K562 (cell line): ENCODE measurements at regions not wholly inside any gene's neighbourhood (a gene's known extent, or its start where the extent isn't known, plus 50 kb on each side); places are given as distances from the start of the nearest gene placed in this dataset.

Experiments
- BDP1 ChIP-seq: IDR thresholded peaks from 3 replicates; pipeline ENCODE4 v1.6.1; 2011; ENCODE audit not compliant: insufficient read length, insufficient read depth
- EZH2 ChIP-seq: IDR thresholded peaks from 2 replicates; pipeline ENCODE4 v1.6.1; 2012; ENCODE audit warnings: low read depth, mild to moderate bottlenecking, inconsistent platforms, low read length, borderline replicate concordance
- POLR2AphosphoS5 ChIP-seq: IDR thresholded peaks from 2 replicates; pipeline ENCODE4 v1.6.1; 2011; ENCODE audit warnings: mild to moderate bottlenecking, low read depth, low read length, moderate library complexity; ENCODE audit not compliant: control insufficient read depth, insufficient read depth
- ZNF311 ChIP-seq: fragments of 250-450 bp; sonication (Bioruptor Pico); IDR thresholded peaks from 2 replicates; pipeline ENCODE4 v1.4.0; 2020; ENCODE audit warnings: mild to moderate bottlenecking, moderate library complexity
- ZNF324 ChIP-seq: fragments of 250-450 bp; sonication (Bioruptor Pico); IDR thresholded peaks from 2 replicates; pipeline ENCODE4 v1.4.0; 2020; ENCODE audit warnings: mild to moderate bottlenecking

GRCh38 chr1:68815632-68816031 is 318.8 kb upstream of the DEPDC1 start:
- TF ChIP-seq ZNF324 (CRISPR knock-in tag), result no peak
- TF ChIP-seq POLR2AphosphoS5, result no peak
- no peak for TF ChIP-seq ZNF311
- TF ChIP-seq BDP1, result no peak
- TF ChIP-seq EZH2, result no peak
